Natural killer cell treated with Interleukin-12 subunit alpha and Interleukin-12 subunit beta and Interleukin-15 and Interleukin-18, amount 100 ng/mL, for 72 hours (primary cell): ENCODE measurements at regions not wholly inside any gene's neighbourhood (a gene's known extent, or its start where the extent isn't known, plus 50 kb on each side); places are given as distances from the start of the nearest gene placed in this dataset.
"Not testable (repeated sequence)": the region's sequence is repeated elsewhere in the genome, so short reads cannot be mapped to it uniquely, and the experiment has no call there.

Source experiments
- ATAC-seq, 2 donors: fragments of 150-1000 bp; cut with Tn5 transposase in 1 of 2; sonication (Bioruptor Pico), chemical (Tn5 transposase) in 1 of 2; 2 replicates each; pipeline ENCODE4 v1.10.0; 2021
- DNase-seq: peaks from one replicate; pipeline ENCODE4 v3.0.0; 2022; ENCODE audit warnings: low spot score
- H3K27ac Mint-ChIP-seq, 2 donors: 1 replicate in 1 of 2; 2 replicates in 1 of 2; pipeline ENCODE4 v1.8.0; 2022; ENCODE audit warnings: mixed read lengths in 2 of 2, mild to moderate bottlenecking in 1 of 2, moderate library complexity in 1 of 2
- H3K27me3 Mint-ChIP-seq, 2 donors: 1 replicate in 1 of 2; 2 replicates in 1 of 2; pipeline ENCODE4 v1.8.0; 2022; ENCODE audit warnings: mixed read lengths in 2 of 2
- H3K36me3 Mint-ChIP-seq: one replicate; pipeline ENCODE4 v1.8.0; 2022; ENCODE audit warnings: mixed read lengths
- H3K4me1 Mint-ChIP-seq, 2 donors: 1 replicate in 1 of 2; 2 replicates in 1 of 2; pipeline ENCODE4 v1.8.0; 2022; ENCODE audit warnings: low read depth in 2 of 2, mixed read lengths in 2 of 2, mild to moderate bottlenecking in 1 of 2
- H3K4me3 Mint-ChIP-seq: one replicate; pipeline ENCODE4 v1.8.0; 2022; ENCODE audit warnings: mixed read lengths
- H3K9me3 Mint-ChIP-seq: 2 replicates; pipeline ENCODE4 v1.8.0; 2022; ENCODE audit warnings: mixed read lengths

DNA sequence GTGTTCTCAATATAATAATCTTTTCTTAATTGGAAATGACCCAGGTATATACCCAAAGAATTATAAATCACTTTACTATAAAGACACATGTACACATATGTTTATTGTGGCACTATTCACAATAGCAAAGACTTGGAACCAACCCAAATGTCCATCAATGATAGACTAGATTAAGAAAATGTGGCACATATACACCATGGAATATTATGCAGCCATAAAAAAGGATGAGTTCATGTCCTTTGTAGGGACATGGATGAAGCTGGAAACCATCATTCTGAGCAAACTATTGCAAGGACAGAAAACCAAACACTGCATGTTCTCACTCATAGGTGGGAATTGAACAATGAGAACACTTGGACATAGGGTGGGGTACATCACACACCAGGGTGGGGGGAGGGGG is 56.8 kb downstream of the SCGB2B2 start:
- H3K9me3 Mint-ChIP-seq, DNase-seq, H3K27me3 Mint-ChIP-seq, ATAC-seq, H3K36me3 Mint-ChIP-seq, H3K4me1 Mint-ChIP-seq, H3K27ac Mint-ChIP-seq, H3K4me3 Mint-ChIP-seq: not testable (repeated sequence)

DNA sequence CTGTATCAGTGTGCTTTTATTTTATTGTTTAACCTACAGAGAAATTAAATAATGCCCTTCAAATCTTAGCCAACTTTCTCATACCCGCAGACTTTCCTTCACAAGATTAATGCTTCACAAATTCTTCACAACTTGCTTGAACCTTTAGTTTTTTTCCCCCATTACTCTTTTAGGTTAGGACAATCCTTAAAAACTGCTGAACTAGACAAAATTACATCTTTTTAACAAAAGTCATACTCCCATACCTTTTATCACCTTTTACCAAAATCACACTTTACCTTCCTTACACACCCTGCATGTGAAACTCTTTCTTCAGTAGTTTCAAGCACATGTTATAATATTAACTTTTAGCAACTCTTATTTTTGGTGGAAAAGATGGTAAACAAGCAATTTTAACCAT is 58.5 kb downstream of the SCGB2B2 start:
- Mint-ChIP-seq H3K27me3 (peaks cover 0 to 2% of the 10 kb centered on the region in 2 donors), H3K27ac (no peak overlapping the region), H3K4me3 (no peak overlapping the region), H3K9me3 (peaks cover 11% of the 10 kb centered on the region), H3K36me3 (peaks cover 21% of the 10 kb centered on the region), H3K4me1 (no peaks in the 10 kb centered on the region)
- no peak for ATAC-seq
- no peak for DNase-seq

DNA sequence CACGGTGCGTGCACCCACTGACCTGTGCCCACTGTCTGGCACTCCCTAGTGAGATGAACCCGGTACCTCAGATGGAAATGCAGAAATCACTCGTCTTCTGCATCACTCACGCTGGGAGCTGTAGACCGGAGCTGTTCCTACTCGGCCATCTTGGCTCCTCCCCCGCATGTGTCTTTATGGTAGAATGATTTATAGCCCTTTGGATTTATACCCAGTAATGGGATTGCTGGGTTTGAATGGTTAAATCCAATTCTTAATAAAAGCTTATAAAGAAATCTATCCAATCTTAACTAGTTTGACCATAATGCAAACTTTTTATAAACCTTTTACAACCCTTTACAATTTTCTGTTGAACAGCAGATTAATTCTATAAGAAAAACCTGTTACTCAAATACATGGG is 59.0 kb downstream of the SCGB2B2 start:
- Mint-ChIP-seq H3K36me3 (peaks cover 25% of the 10 kb centered on the region), H3K9me3 (peaks cover 12% of the 10 kb centered on the region)
- not testable (repeated sequence) for H3K4me3 Mint-ChIP-seq, DNase-seq, ATAC-seq, H3K27me3 Mint-ChIP-seq, H3K4me1 Mint-ChIP-seq, H3K27ac Mint-ChIP-seq

DNA sequence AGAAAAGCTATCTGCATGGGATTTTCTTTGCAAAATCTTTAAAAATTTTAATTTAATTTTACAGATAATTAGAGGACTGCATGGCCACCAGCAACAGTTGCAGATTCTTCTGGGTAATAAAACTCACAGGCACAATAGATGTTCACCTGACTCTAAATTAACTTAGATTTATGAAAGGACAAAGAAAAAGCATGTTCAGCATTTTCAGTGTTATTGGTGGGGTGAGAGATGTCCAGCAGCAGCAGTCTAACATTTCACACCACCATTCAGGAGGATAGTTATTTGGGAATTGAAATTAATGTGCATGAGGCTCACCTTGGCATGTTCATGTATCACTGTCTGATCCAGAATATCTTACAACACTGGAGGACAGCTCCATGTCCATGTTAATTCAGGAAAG is 74.0 kb downstream of the SCGB2B2 start:
- Mint-ChIP-seq H3K4me3 (no peak overlapping the region), H3K4me1 (peaks cover 0 to 5% of the 10 kb centered on the region in 2 donors), H3K27ac (no peak overlapping the region), H3K9me3 (peaks cover 6% of the 10 kb centered on the region), H3K36me3 (no peaks in the 10 kb centered on the region), H3K27me3 (peaks cover 0 to 3% of the 10 kb centered on the region in 2 donors)
- ATAC-seq (no peak), DNase-seq (no peak)

DNA sequence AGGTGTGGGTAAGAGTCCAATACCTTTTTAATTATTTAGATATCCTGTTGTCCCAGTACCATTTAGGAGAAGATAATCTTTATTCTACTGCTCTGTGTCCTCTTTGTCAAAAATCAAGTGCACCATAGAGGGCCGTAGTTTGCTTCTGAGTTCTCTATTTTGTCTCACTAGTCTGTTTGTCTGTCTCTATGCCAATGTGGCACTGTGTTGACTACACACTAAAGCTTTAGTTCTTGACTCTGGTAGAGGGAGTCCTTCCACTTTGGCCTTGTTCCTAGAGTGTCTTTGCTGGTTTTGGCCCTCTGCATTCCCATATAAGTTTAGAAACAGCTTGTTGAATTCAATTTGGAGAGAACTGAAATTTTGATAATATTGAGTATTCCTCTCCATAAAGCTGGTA is 75.9 kb downstream of the SCGB2B2 start:
- DNase-seq = no peak
- ATAC-seq = no peak
- no peaks in the 10 kb centered on the region for H3K36me3 Mint-ChIP-seq
- peaks cover 0 to 3% of the 10 kb centered on the region in 2 donors for H3K27me3 Mint-ChIP-seq
- H3K27ac Mint-ChIP-seq = no peak overlapping the region
- peaks cover 3% of the 10 kb centered on the region for H3K9me3 Mint-ChIP-seq
- H3K4me1 Mint-ChIP-seq = peaks cover 0 to 5% of the 10 kb centered on the region in 2 donors
- H3K4me3 Mint-ChIP-seq = no peak overlapping the region

DNA sequence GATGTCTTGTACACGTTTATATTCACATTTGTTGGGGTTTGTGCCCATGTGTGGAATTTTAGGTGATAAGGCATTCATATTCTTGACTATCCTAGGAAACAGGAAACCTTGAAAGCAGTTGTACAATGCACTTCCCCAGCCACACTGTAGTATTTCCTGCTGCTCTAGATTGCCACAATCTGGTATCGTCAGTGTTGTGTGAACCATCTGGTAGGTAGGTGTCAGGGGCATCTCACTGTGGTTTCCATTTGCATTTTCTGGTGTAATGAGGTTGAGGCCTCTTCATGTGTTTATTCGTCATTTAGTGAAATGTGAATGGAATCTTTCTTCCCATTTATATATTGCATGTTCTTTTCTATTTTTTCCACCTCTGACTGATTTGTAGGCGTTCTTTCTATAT is 76.6 kb downstream of the SCGB2B2 start:
- peak in 1 of 2 donors; percentile 51 for ATAC-seq
- H3K4me3 Mint-ChIP-seq = no peak overlapping the region
- peaks cover 3% of the 10 kb centered on the region for H3K9me3 Mint-ChIP-seq
- peaks cover 0 to 3% of the 10 kb centered on the region in 2 donors for H3K27me3 Mint-ChIP-seq
- H3K36me3 Mint-ChIP-seq = no peaks in the 10 kb centered on the region
- DNase-seq = no peak
- no peak overlapping the region for H3K27ac Mint-ChIP-seq
- peaks cover 0 to 5% of the 10 kb centered on the region in 2 donors for H3K4me1 Mint-ChIP-seq

DNA sequence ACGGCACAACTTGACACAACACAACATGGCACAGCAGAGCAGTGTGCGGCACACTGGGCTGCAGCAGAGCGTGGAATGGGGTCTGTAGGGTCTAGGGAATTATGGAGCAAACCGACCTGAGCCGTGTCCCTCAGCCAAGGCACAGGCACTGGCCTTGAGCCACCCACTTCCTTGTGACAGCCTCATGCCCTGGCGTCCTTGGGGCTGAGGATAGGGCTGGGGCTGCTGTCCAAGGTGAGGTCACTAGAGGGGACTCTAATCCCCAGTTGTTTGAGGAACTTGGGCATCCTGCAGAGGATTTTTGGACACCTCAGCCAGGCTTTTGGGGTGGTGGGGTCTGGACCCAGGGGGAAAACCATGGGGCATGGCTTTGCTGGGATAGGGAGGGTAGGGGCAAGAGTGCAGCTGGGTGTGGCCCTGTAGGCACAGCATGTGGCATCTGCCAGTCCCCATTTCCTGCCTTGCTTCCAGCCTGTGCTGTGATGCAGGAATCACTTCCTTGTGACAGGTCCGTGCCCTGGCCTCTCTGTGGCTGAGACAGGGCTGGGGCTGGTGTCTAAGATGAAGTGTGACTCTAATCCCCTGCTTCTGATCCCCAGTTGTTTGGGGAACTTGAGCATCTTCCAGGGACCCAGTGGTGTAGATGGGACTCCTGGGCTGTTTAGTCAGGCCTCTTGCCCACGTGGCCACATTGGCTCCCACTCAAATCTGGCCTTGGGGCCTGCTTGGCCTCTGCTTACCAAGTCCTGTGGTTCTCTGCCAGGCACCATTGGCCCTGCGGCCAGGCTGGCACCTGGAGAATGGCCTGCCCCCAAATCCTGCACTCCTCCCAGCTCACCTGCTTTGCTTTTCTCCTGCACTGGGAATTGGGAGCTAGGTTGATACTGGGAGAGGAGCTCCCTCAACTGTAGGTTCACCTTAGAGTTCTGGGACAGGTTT is 78.5 kb downstream of the SCGB2B2 start:
- Mint-ChIP-seq H3K9me3 (no peaks in the 10 kb centered on the region), H3K4me3 (no peak overlapping the region), H3K27me3 (no peaks in the 10 kb centered on the region), H3K36me3 (no peaks in the 10 kb centered on the region), H3K4me1 (peaks cover 0 to 5% of the 10 kb centered on the region in 2 donors), H3K27ac (no peak overlapping the region)
- ATAC-seq (no peak), DNase-seq (no peak)

DNA sequence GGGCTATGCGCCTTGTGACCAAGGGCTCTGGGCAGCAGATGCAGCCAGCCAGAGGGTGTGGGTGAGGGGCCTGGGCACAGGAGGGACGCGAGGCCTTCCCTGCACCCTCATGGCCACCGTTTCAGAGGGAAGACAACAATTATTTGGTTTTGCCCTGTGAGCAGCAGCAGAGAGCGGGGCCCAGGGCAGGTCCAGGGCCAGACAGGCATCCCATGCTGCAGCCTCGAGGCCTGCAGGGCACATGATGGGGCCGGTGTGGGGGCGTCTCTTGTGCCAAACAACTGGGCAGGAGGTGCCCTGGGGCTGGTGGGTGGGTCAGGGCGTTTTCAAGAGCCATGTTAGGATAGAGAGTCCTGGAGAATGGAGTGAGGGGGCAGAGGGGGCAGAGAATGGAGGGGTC is 79.4 kb downstream of the SCGB2B2 start:
- H3K9me3 Mint-ChIP-seq = no peaks in the 10 kb centered on the region
- peaks cover 0 to 5% of the 10 kb centered on the region in 2 donors for H3K4me1 Mint-ChIP-seq
- H3K27me3 Mint-ChIP-seq = no peaks in the 10 kb centered on the region
- no peak overlapping the region for H3K4me3 Mint-ChIP-seq
- ATAC-seq = no peak
- no peaks in the 10 kb centered on the region for H3K36me3 Mint-ChIP-seq
- no peak for DNase-seq
- no peak overlapping the region for H3K27ac Mint-ChIP-seq

DNA sequence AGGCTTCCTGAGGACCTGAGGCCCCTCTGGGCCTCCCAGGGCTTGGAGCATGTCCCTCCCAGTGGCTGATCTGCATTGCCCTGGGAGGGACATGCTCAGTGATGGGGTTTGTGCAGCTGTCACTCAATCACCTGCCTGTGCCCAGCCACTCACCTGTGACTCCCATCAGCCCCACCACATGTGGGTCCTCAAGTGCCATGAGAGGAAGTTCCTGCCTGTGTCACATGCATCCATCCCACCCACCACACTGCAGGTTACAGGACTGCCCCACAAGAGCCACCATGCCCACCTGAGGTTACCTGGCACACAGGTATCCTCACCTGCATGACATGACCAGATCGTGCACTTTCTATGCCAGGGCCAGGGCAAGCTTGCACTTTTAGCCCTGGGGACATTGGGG is 80.0 kb downstream of the SCGB2B2 start:
- Mint-ChIP-seq H3K4me3 (no peak overlapping the region), H3K27ac (no peak overlapping the region), H3K4me1 (peaks cover 0 to 5% of the 10 kb centered on the region in 2 donors), H3K27me3 (no peaks in the 10 kb centered on the region), H3K36me3 (no peaks in the 10 kb centered on the region), H3K9me3 (no peaks in the 10 kb centered on the region)
- DNase-seq (no peak), ATAC-seq (no peak)

DNA sequence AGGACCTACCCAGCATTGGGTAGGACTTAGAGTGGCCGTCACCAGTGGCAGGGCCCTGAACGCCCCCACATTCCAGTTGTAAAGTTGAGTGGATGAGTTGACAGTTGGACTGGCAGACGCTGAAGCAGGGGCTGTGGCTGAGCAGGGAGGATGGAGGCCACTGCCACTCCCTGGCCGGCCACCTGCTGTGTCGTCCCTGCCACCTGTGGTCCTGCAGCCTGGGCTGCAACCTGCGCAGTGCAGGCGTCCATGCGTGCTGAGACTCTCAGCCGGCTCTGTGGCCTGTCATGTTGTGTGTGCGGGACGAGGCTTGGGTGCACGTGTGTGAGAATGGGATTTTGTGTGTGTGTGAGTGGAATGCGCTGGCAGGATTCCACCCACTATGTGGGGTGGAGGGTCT is 80.8 kb downstream of the SCGB2B2 start:
- Mint-ChIP-seq H3K27ac (no peak overlapping the region), H3K36me3 (no peaks in the 10 kb centered on the region), H3K4me1 (peaks cover 0 to 5% of the 10 kb centered on the region in 2 donors), H3K4me3 (no peak overlapping the region), H3K9me3 (no peaks in the 10 kb centered on the region), H3K27me3 (no peaks in the 10 kb centered on the region)
- no peak for DNase-seq
- ATAC-seq = no peak

DNA sequence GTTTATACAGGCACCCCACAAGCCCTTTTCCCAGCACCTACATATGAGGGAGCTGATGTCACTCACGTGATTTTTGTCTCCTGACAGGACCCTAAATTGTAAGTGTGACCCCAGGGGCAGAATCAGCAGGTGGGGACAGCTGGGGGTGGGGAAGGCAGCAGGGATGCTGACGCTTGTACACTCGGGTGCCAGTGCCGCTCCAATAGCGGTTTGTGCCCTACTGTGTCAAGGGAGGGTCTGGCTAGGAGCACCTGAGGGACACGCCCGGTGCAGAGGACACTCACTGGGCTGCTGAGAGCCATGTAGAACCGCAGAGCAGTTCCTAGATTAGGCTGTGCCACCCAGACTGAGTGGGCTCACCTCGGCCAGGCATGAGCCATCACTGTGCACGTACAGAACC is 81.3 kb downstream of the SCGB2B2 start:
- H3K4me1 Mint-ChIP-seq = peaks cover 0 to 5% of the 10 kb centered on the region in 2 donors
- DNase-seq = no peak
- no peaks in the 10 kb centered on the region for H3K36me3 Mint-ChIP-seq
- no peak for ATAC-seq
- no peak overlapping the region for H3K27ac Mint-ChIP-seq
- no peaks in the 10 kb centered on the region for H3K9me3 Mint-ChIP-seq
- H3K4me3 Mint-ChIP-seq = no peak overlapping the region
- no peaks in the 10 kb centered on the region for H3K27me3 Mint-ChIP-seq

DNA sequence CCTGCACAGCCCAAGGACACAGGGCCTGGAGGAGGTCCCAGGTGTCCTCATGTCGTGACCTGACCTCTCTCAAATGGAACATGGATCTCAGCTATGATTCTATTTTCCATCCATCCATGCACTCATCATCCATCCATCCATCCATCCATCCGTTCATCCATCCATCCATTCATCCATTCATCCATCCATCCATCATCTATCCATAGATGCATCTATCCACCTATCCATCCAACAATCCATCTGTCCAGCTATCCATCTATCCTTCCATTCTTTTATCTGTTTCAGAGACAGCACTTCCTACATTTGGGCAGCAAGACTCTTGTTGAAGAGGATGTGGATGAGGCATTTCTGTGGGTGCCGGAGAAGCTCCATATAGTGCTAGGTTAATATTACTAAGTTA is 86.7 kb downstream of the SCGB2B2 start:
- H3K36me3 Mint-ChIP-seq = no peaks in the 10 kb centered on the region
- H3K4me1 Mint-ChIP-seq = peaks cover 3 to 5% of the 10 kb centered on the region in 2 donors
- H3K27ac Mint-ChIP-seq = no peak overlapping the region
- no peak for ATAC-seq
- no peak overlapping the region for H3K4me3 Mint-ChIP-seq
- peaks cover 6% of the 10 kb centered on the region for H3K9me3 Mint-ChIP-seq
- no peak for DNase-seq
- peaks cover 0 to 2% of the 10 kb centered on the region in 2 donors for H3K27me3 Mint-ChIP-seq

DNA sequence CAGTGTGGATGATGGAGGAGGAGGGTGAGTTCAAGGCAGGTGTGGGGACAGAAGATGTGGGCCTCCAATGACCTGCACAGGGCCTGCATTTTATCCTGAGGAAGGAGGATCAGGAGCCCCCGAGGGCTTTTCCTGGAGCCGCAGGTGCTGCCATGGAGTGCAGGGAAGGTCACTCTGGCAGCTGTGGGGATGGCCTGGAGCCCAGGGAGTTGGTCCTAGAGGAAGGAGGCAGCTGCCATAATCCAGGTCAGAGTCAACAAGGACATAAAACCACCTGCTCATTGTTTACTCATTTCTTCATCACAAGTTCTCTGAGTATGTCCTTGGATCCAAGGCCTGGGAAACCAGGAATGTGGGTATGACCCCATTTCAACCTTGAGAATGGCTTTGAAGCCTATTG is 87.2 kb downstream of the SCGB2B2 start:
- no peaks in the 10 kb centered on the region for H3K36me3 Mint-ChIP-seq
- H3K4me3 Mint-ChIP-seq = no peak overlapping the region
- ATAC-seq (no peak), DNase-seq (no peak)
- peaks cover 3 to 5% of the 10 kb centered on the region in 2 donors for H3K4me1 Mint-ChIP-seq
- H3K27ac Mint-ChIP-seq = no peak overlapping the region
- H3K9me3 Mint-ChIP-seq = peaks cover 6% of the 10 kb centered on the region
- peaks cover 1 to 2% of the 10 kb centered on the region in 2 donors for H3K27me3 Mint-ChIP-seq

DNA sequence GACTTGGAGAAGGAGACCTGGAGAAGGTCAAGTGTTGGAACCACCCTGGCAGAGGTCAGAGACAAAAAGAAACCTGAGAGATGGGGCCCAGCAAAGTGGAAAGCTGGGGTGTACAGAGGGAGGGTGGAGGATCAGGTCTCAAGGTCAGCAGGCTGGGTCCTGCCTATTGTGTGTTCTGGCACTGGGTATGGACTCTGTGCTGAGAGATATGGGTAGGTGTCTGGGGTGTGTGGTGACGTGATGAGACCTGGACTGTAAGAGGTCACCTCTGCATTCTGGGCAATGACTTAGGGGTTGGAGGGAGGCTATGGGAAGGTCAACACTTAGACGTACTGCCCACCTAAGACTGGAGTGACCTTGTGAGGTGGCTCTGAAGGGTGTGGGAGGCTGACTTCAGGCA is 88.1 kb downstream of the SCGB2B2 start:
- no peak for ATAC-seq
- Mint-ChIP-seq H3K27ac (no peak overlapping the region), H3K27me3 (peaks cover 2 to 6% of the 10 kb centered on the region in 2 donors), H3K9me3 (peaks cover 9% of the 10 kb centered on the region), H3K4me3 (no peak overlapping the region), H3K36me3 (no peaks in the 10 kb centered on the region), H3K4me1 (peaks cover 3 to 5% of the 10 kb centered on the region in 2 donors)
- no peak for DNase-seq
